HCT116 (cell line): ENCODE measurements at regions not wholly inside any gene's neighbourhood (a gene's known extent, or its start where the extent isn't known, plus 50 kb on each side); places are given as distances from the start of the nearest gene placed in this dataset.

Experiments used
- EZH2 ChIP-seq: fragments of 200-600 bp; sonication (generic); IDR thresholded peaks from 2 replicates; pipeline ENCODE4 v1.6.1; 2017; ENCODE audit warnings: antibody characterized with exemption, mixed run types
- MAX ChIP-seq: IDR thresholded peaks from 2 replicates; pipeline ENCODE4 v1.6.1; 2012
- POLR2A ChIP-seq: IDR thresholded peaks from 2 replicates; pipeline ENCODE4 v1.7.0; 2011; ENCODE audit warnings: borderline replicate concordance; ENCODE audit not compliant: insufficient read depth, insufficient read length; ENCODE audit errors: extremely low read depth
- POLR2AphosphoS5 ChIP-seq: IDR thresholded peaks from 2 replicates; pipeline ENCODE4 v1.6.1; 2011; ENCODE audit warnings: mild to moderate bottlenecking, low read depth, low read length, moderate library complexity
- RAD21 ChIP-seq: IDR thresholded peaks from 2 replicates; pipeline ENCODE4 v1.6.1; 2012; ENCODE audit warnings: low read depth, mild to moderate bottlenecking
- REST ChIP-seq: IDR thresholded peaks from 2 replicates; pipeline ENCODE4 v1.6.1; 2012; ENCODE audit warnings: low read depth
- YY1 ChIP-seq: IDR thresholded peaks from 2 replicates; pipeline ENCODE4 v1.6.1; 2011; ENCODE audit warnings: low read length, low read depth, moderate library complexity, mild to moderate bottlenecking; ENCODE audit not compliant: insufficient replicate concordance; ENCODE audit errors: extremely low read depth
- ZBTB33 ChIP-seq: IDR thresholded peaks from 2 replicates; pipeline ENCODE4 v1.6.1; 2011; ENCODE audit warnings: mild to moderate bottlenecking, low read length, moderate library complexity; ENCODE audit not compliant: insufficient replicate concordance; ENCODE audit errors: extremely low read depth
- TF ChIP-seq, protein P1 (sequence below), 3 experiments: fragments of 200-600 bp in 1 of 3; sonication (generic) in 1 of 3; IDR thresholded peaks in 2 of 3; conservative IDR thresholded peaks in 1 of 3; 2 replicates each; pipeline ENCODE4 v1.5.1; 2012 to 2017; ENCODE audit warnings: low read depth in 2 of 3, low read length in 2 of 3, antibody characterized with exemption in 1 of 3, borderline replicate concordance in 1 of 3, control low read depth in 1 of 3, mild to moderate bottlenecking in 1 of 3, mixed read lengths in 1 of 3, mixed run types in 1 of 3, moderate library complexity in 1 of 3; ENCODE audit not compliant: insufficient read depth in 1 of 3
- TF ChIP-seq, protein P2 (sequence below): IDR thresholded peaks from 2 replicates; pipeline ENCODE4 v1.6.1; 2012

- TF ChIP-seq, protein P1, sequence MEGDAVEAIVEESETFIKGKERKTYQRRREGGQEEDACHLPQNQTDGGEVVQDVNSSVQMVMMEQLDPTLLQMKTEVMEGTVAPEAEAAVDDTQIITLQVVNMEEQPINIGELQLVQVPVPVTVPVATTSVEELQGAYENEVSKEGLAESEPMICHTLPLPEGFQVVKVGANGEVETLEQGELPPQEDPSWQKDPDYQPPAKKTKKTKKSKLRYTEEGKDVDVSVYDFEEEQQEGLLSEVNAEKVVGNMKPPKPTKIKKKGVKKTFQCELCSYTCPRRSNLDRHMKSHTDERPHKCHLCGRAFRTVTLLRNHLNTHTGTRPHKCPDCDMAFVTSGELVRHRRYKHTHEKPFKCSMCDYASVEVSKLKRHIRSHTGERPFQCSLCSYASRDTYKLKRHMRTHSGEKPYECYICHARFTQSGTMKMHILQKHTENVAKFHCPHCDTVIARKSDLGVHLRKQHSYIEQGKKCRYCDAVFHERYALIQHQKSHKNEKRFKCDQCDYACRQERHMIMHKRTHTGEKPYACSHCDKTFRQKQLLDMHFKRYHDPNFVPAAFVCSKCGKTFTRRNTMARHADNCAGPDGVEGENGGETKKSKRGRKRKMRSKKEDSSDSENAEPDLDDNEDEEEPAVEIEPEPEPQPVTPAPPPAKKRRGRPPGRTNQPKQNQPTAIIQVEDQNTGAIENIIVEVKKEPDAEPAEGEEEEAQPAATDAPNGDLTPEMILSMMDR (IDR thresholded peaks at IDR 0.05 in 2 of 3, conservative IDR thresholded peaks at IDR 0.05 in 1 of 3; ENCODE audit: borderline replicate concordance in 1 of 3, insufficient read depth in 1 of 3, low read depth in 2 of 3, low read length in 2 of 3) = no peak
- TF ChIP-seq EZH2 (no peak), RAD21 (no peak), POLR2A (no peak), MAX (no peak), ZBTB33 (no peak), YY1 (no peak), REST (no peak), POLR2AphosphoS5 (no peak)
- TF ChIP-seq, protein P2, sequence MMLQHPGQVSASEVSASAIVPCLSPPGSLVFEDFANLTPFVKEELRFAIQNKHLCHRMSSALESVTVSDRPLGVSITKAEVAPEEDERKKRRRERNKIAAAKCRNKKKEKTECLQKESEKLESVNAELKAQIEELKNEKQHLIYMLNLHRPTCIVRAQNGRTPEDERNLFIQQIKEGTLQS = no peak
These were observed 566.1 kb upstream of the BOD1L1 start for GRCh38 chr4:14193601-14194000.
